ENCODE measurements at regions not wholly inside any gene's neighbourhood (a gene's known extent, or its start where the extent isn't known, plus 50 kb on each side); places are given as distances from the start of the nearest gene placed in this dataset.

DNA sequence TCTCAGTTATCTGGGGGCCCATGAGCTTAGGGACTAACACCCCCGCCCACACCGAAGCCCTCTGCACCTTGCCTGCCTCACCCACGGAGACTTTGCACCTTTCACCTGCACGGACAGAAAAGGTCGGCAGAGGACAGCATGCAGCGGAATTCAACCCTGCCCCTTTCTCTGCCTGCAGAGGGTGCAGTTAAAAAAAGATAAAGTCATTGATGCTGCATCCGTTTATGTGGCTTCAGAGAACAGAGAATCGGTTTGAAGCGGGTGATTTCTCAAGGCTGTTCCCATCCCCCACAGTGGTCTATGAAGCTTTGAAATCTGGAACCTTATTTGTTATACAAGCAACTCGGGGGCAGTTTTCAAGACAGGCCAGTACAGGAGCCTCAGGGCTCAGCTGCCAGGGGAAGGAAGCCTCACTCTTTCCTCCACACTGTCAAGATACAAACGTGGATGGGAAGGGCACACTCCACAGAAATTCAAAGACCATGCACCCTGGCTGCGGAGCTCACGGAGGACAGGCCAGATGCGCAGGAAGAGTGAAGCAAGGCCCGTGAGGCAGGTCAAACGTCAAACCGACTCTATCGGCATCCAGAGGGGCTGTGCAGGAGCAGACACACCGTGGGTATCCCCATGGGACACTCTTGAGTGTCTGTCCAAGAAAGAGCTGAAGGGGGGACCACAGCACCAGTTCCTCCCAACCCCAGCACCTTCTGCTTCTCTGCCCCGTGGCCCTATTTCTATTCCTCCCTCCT is 66.3 kb downstream of the INSIG1 start:
- TF ChIP-seq POLR2A (IDR thresholded peaks at IDR 0.05): no peak
- TF ChIP-seq, protein P1, sequence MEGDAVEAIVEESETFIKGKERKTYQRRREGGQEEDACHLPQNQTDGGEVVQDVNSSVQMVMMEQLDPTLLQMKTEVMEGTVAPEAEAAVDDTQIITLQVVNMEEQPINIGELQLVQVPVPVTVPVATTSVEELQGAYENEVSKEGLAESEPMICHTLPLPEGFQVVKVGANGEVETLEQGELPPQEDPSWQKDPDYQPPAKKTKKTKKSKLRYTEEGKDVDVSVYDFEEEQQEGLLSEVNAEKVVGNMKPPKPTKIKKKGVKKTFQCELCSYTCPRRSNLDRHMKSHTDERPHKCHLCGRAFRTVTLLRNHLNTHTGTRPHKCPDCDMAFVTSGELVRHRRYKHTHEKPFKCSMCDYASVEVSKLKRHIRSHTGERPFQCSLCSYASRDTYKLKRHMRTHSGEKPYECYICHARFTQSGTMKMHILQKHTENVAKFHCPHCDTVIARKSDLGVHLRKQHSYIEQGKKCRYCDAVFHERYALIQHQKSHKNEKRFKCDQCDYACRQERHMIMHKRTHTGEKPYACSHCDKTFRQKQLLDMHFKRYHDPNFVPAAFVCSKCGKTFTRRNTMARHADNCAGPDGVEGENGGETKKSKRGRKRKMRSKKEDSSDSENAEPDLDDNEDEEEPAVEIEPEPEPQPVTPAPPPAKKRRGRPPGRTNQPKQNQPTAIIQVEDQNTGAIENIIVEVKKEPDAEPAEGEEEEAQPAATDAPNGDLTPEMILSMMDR (IDR thresholded peaks at IDR 0.05): no peak

All from prostate gland (tissue), 2 donors.